ENCODE measurements at regions not wholly inside any gene's neighbourhood (a gene's known extent, or its start where the extent isn't known, plus 50 kb on each side); places are given as distances from the start of the nearest gene placed in this dataset.

- WGBS, 2 donors, result 76 to 94% methylated on average over 5 of the region's 5 CpGs
- DNase-seq (no peak), ATAC-seq (ENCODE audit: low FRiP score) (no peak)
- no peaks in the 10 kb centered on the region for H3K36me3 ChIP-seq (ENCODE audit: control insufficient read depth in 1 of 2, insufficient read depth in 2 of 2, low read length in 1 of 2)
- H3K27me3 ChIP-seq (ENCODE audit: control insufficient read depth in 1 of 2, insufficient read depth in 2 of 2, low read length in 1 of 2), result no peaks in the 10 kb centered on the region
- no peak overlapping the region for H3K4me3 ChIP-seq (ENCODE audit: low read length in 2 of 2)
- intact Hi-C loops (cut with DNase I), result loop anchor here in 1 of 2 donors (2.0 kb wide), 1 partner anchor 29 kb away; no protein-coding TSS in a partner anchor
- peaks cover 0 to 3% of the 10 kb centered on the region in 2 donors for H3K4me1 ChIP-seq (ENCODE audit: control insufficient read depth in 1 of 2, insufficient read depth in 2 of 2, low read length in 2 of 2)
- no peak overlapping the region for H3K27ac ChIP-seq (ENCODE audit: low read depth in 1 of 2, low read length in 2 of 2)
- no peaks in the 10 kb centered on the region for H3K9me3 ChIP-seq (ENCODE audit: control insufficient read depth, low read length)
These were observed 74.3 kb upstream of the SERP2 start for GRCh38 chr13:44299152-44299943.

- ATAC-seq (ENCODE audit: low FRiP score) (peak; percentile 74), DNase-seq (peak in 1 of 2 donors; percentile 65)
- Histone ChIP-seq H3K4me1 (ENCODE audit: control insufficient read depth in 1 of 2, insufficient read depth in 2 of 2, low read length in 2 of 2) (peaks cover 3 to 4% of the 10 kb centered on the region in 2 donors), H3K9me3 (ENCODE audit: control insufficient read depth, low read length) (no peaks in the 10 kb centered on the region), H3K27me3 (ENCODE audit: control insufficient read depth in 1 of 2, insufficient read depth in 2 of 2, low read length in 1 of 2) (no peaks in the 10 kb centered on the region), H3K27ac (ENCODE audit: low read depth in 1 of 2, low read length in 2 of 2) (peak overlapping the region; percentile 7 to 75), H3K36me3 (ENCODE audit: control insufficient read depth in 1 of 2, insufficient read depth in 2 of 2, low read length in 1 of 2) (no peaks in the 10 kb centered on the region), H3K4me3 (ENCODE audit: low read length in 2 of 2) (no peak overlapping the region)
- intact Hi-C loops (cut with DNase I), result loop anchor here (5.0 to 10.0 kb wide), 2 partner anchors 74 to 246 kb away; no protein-coding TSS in a partner anchor
- WGBS, 2 donors, result 16 to 19% methylated on average over 9 of the region's 9 CpGs
These were observed 72.6 kb upstream of the SERP2 start for GRCh38 chr13:44300895-44301638.

- H3K27ac ChIP-seq (ENCODE audit: low read depth in 1 of 2, low read length in 2 of 2), result peak overlapping the region in 1 of 2 donors; percentile 70
- no peaks in the 10 kb centered on the region for H3K9me3 ChIP-seq (ENCODE audit: control insufficient read depth, low read length)
- 83 to 91% methylated on average over 4 of the region's 4 CpGs for WGBS, 2 donors
- intact Hi-C loops (cut with DNase I), result loop anchor here (5.0 to 10.0 kb wide), 2 partner anchors 74 to 247 kb away; no protein-coding TSS in a partner anchor
- no peaks in the 10 kb centered on the region for H3K27me3 ChIP-seq (ENCODE audit: control insufficient read depth in 1 of 2, insufficient read depth in 2 of 2, low read length in 1 of 2)
- peaks cover 4% of the 10 kb centered on the region in 2 donors for H3K4me1 ChIP-seq (ENCODE audit: control insufficient read depth in 1 of 2, insufficient read depth in 2 of 2, low read length in 2 of 2)
- H3K4me3 ChIP-seq (ENCODE audit: low read length in 2 of 2), result no peak overlapping the region
- DNase-seq (no peak), ATAC-seq (ENCODE audit: low FRiP score) (no peak)
- H3K36me3 ChIP-seq (ENCODE audit: control insufficient read depth in 1 of 2, insufficient read depth in 2 of 2, low read length in 1 of 2), result no peaks in the 10 kb centered on the region
These were observed 72.0 kb upstream of the SERP2 start for GRCh38 chr13:44301639-44302015.

GRCh38 chr13:44302233-44302632 is 71.4 kb upstream of the SERP2 start:
- H3K4me3 ChIP-seq (ENCODE audit: low read length in 2 of 2), result no peak overlapping the region
- H3K4me1 ChIP-seq (ENCODE audit: control insufficient read depth in 1 of 2, insufficient read depth in 2 of 2, low read length in 2 of 2), result peaks cover 4% of the 10 kb centered on the region in 2 donors
- ATAC-seq (ENCODE audit: low FRiP score) (no peak), DNase-seq (no peak)
- WGBS, 2 donors, result 91 to 94% methylated on average over 4 of the region's 4 CpGs
- no peaks in the 10 kb centered on the region for H3K27me3 ChIP-seq (ENCODE audit: control insufficient read depth in 1 of 2, insufficient read depth in 2 of 2, low read length in 1 of 2)
- no peaks in the 10 kb centered on the region for H3K36me3 ChIP-seq (ENCODE audit: control insufficient read depth in 1 of 2, insufficient read depth in 2 of 2, low read length in 1 of 2)
- H3K9me3 ChIP-seq (ENCODE audit: control insufficient read depth, low read length), result no peaks in the 10 kb centered on the region
- intact Hi-C loops (cut with DNase I), result loop anchor here (5.0 to 10.0 kb wide), 2 partner anchors 75 to 247 kb away; no protein-coding TSS in a partner anchor
- H3K27ac ChIP-seq (ENCODE audit: low read depth in 1 of 2, low read length in 2 of 2), result peak overlapping the region in 1 of 2 donors; percentile 37

GRCh38 chr13:44302940-44303575 is 70.6 kb upstream of the SERP2 start:
- DNase-seq, result no peak
- WGBS, 2 donors, result 43 to 45% methylated on average over 5 of the region's 5 CpGs
- intact Hi-C loops (cut with DNase I), result loop anchor here (5.0 to 10.0 kb wide), 2 partner anchors 76 to 248 kb away; no protein-coding TSS in a partner anchor

GRCh38 chr13:44303681-44304432 is 69.8 kb upstream of the SERP2 start:
- H3K9me3 ChIP-seq (ENCODE audit: control insufficient read depth, low read length), result no peaks in the 10 kb centered on the region
- H3K27ac ChIP-seq (ENCODE audit: low read depth in 1 of 2, low read length in 2 of 2), result peak overlapping the region; percentile 57 to 61
- intact Hi-C loops (cut with DNase I), result loop anchor here (5.0 to 10.0 kb wide), 2 partner anchors 77 to 249 kb away; no protein-coding TSS in a partner anchor
- 18 to 30% methylated on average over 5 of the region's 5 CpGs for WGBS, 2 donors
- H3K27me3 ChIP-seq (ENCODE audit: control insufficient read depth in 1 of 2, insufficient read depth in 2 of 2, low read length in 1 of 2), result no peaks in the 10 kb centered on the region
- ATAC-seq (ENCODE audit: low FRiP score), result peak; percentile 64
- no peak overlapping the region for H3K4me3 ChIP-seq (ENCODE audit: low read length in 2 of 2)
- peak; percentile 78 to 80 for DNase-seq
- no peaks in the 10 kb centered on the region for H3K36me3 ChIP-seq (ENCODE audit: control insufficient read depth in 1 of 2, insufficient read depth in 2 of 2, low read length in 1 of 2)
- peaks cover 4% of the 10 kb centered on the region in 2 donors for H3K4me1 ChIP-seq (ENCODE audit: control insufficient read depth in 1 of 2, insufficient read depth in 2 of 2, low read length in 2 of 2)

More at GRCh38 chr13:44302940-44303575, 70.6 kb upstream of the SERP2 start:
- H3K27ac ChIP-seq (ENCODE audit: low read depth in 1 of 2, low read length in 2 of 2), result peak overlapping the region in 1 of 2 donors; percentile 57
- ATAC-seq (ENCODE audit: low FRiP score), result peak; percentile 13
- no peaks in the 10 kb centered on the region for H3K9me3 ChIP-seq (ENCODE audit: control insufficient read depth, low read length)
- no peaks in the 10 kb centered on the region for H3K36me3 ChIP-seq (ENCODE audit: control insufficient read depth in 1 of 2, insufficient read depth in 2 of 2, low read length in 1 of 2)
- peaks cover 4% of the 10 kb centered on the region in 2 donors for H3K4me1 ChIP-seq (ENCODE audit: control insufficient read depth in 1 of 2, insufficient read depth in 2 of 2, low read length in 2 of 2)
- H3K4me3 ChIP-seq (ENCODE audit: low read length in 2 of 2), result no peak overlapping the region
- no peaks in the 10 kb centered on the region for H3K27me3 ChIP-seq (ENCODE audit: control insufficient read depth in 1 of 2, insufficient read depth in 2 of 2, low read length in 1 of 2)

DNA sequence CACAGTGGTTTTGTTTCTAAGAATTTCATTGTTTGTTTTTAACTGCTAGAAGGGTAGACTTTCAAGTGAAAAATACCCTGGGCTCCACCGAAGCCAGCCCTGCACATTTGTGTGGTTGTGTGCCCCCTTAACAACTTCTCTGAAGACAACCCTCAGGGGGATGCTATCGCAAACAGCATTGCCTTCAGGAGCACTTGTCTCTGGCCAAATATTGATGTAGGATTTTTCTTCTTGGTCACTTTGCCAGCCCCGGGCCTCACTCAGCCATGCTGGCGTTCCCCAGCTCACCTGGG is 69.2 kb upstream of the SERP2 start:
- Histone ChIP-seq H3K4me3 (ENCODE audit: low read length in 2 of 2) (no peak overlapping the region), H3K4me1 (ENCODE audit: control insufficient read depth in 1 of 2, insufficient read depth in 2 of 2, low read length in 2 of 2) (peaks cover 4% of the 10 kb centered on the region in 2 donors), H3K36me3 (ENCODE audit: control insufficient read depth in 1 of 2, insufficient read depth in 2 of 2, low read length in 1 of 2) (no peaks in the 10 kb centered on the region), H3K27me3 (ENCODE audit: control insufficient read depth in 1 of 2, insufficient read depth in 2 of 2, low read length in 1 of 2) (no peaks in the 10 kb centered on the region), H3K27ac (ENCODE audit: low read depth in 1 of 2, low read length in 2 of 2) (no peak overlapping the region), H3K9me3 (ENCODE audit: control insufficient read depth, low read length) (no peaks in the 10 kb centered on the region)
- no peak for DNase-seq
- 89 to 97% methylated on average over 4 of the region's 4 CpGs for WGBS, 2 donors
- no peak for ATAC-seq (ENCODE audit: low FRiP score)
- intact Hi-C loops (cut with DNase I), result loop anchor here (5.0 to 10.0 kb wide), 2 partner anchors 77 to 250 kb away; no protein-coding TSS in a partner anchor

- intact Hi-C loops (cut with DNase I), result loop anchor here (5.0 to 10.0 kb wide), 2 partner anchors 67 to 250 kb away; partner anchors contain the start of gene SERP2 (in 1 of the 2)
These were observed 68.3 kb upstream of the SERP2 start for GRCh38 chr13:44305286-44305685.

More at GRCh38 chr13:44305286-44305685, 68.3 kb upstream of the SERP2 start:
- 95% methylated on average over 2 of the region's 2 CpGs for WGBS, 2 donors
- H3K27ac ChIP-seq (ENCODE audit: low read depth in 1 of 2, low read length in 2 of 2), result no peak overlapping the region
- no peaks in the 10 kb centered on the region for H3K36me3 ChIP-seq (ENCODE audit: control insufficient read depth in 1 of 2, insufficient read depth in 2 of 2, low read length in 1 of 2)
- peaks cover 4% of the 10 kb centered on the region in 2 donors for H3K4me1 ChIP-seq (ENCODE audit: control insufficient read depth in 1 of 2, insufficient read depth in 2 of 2, low read length in 2 of 2)
- ATAC-seq (ENCODE audit: low FRiP score) (no peak), DNase-seq (no peak)
- no peak overlapping the region for H3K4me3 ChIP-seq (ENCODE audit: low read length in 2 of 2)
- no peaks in the 10 kb centered on the region for H3K27me3 ChIP-seq (ENCODE audit: control insufficient read depth in 1 of 2, insufficient read depth in 2 of 2, low read length in 1 of 2)
- no peaks in the 10 kb centered on the region for H3K9me3 ChIP-seq (ENCODE audit: control insufficient read depth, low read length)
